ENCODE measurements at regions not wholly inside any gene's neighbourhood (a gene's known extent, or its start where the extent isn't known, plus 50 kb on each side); places are given as distances from the start of the nearest gene placed in this dataset.
"Not testable (repeated sequence)": the region's sequence is repeated elsewhere in the genome, so short reads cannot be mapped to it uniquely, and the experiment has no call there.

GRCh38 chr6:169093770-169094551 is 159.7 kb downstream of the THBS2 start:
- no peaks in the 10 kb centered on the region for H3K27me3 ChIP-seq (ENCODE audit: insufficient read depth, low read depth)
- H3K9ac ChIP-seq = no peak overlapping the region
- no peak for TF ChIP-seq CTCF (conservative IDR thresholded peaks at IDR 0.05; ENCODE audit: low read depth, low read length)
- H3K36me3 ChIP-seq (ENCODE audit: insufficient read depth) = no peaks in the 10 kb centered on the region
- no peak overlapping the region for H2AFZ ChIP-seq (ENCODE audit: low read depth)
- no peaks in the 10 kb centered on the region for H3K4me1 ChIP-seq (ENCODE audit: low read depth, poor library complexity, severe bottlenecking)
- no peak overlapping the region for H3K27ac ChIP-seq
- no peaks in the 10 kb centered on the region for H4K20me1 ChIP-seq (ENCODE audit: insufficient read depth)
- H3K4me2 ChIP-seq = no peak overlapping the region
- no peaks in the 10 kb centered on the region for H3K79me2 ChIP-seq (ENCODE audit: insufficient read depth, low read depth)
- H3K4me3 ChIP-seq (IDR thresholded peaks at IDR 0.05; ENCODE audit: insufficient read depth, low read depth, low read length) = no peak overlapping the region

GRCh38 chr6:169093066-169093723 is 160.5 kb downstream of the THBS2 start:
- no peaks in the 10 kb centered on the region for H3K4me1 ChIP-seq (ENCODE audit: low read depth, poor library complexity, severe bottlenecking)
- TF ChIP-seq CTCF (conservative IDR thresholded peaks at IDR 0.05; ENCODE audit: low read depth, low read length) = no peak
- no peaks in the 10 kb centered on the region for H3K36me3 ChIP-seq (ENCODE audit: insufficient read depth)
- no peaks in the 10 kb centered on the region for H3K79me2 ChIP-seq (ENCODE audit: insufficient read depth, low read depth)
- H3K4me3 ChIP-seq (IDR thresholded peaks at IDR 0.05; ENCODE audit: insufficient read depth, low read depth, low read length) = no peak overlapping the region
- H3K27ac ChIP-seq = no peak overlapping the region
- no peak overlapping the region for H3K4me2 ChIP-seq
- H3K27me3 ChIP-seq (ENCODE audit: insufficient read depth, low read depth) = no peaks in the 10 kb centered on the region
- no peaks in the 10 kb centered on the region for H4K20me1 ChIP-seq (ENCODE audit: insufficient read depth)
- H3K9ac ChIP-seq = no peak overlapping the region
- no peak overlapping the region for H2AFZ ChIP-seq (ENCODE audit: low read depth)

- H3K4me2 ChIP-seq = no peak overlapping the region
- H3K27ac ChIP-seq = no peak overlapping the region
- no peaks in the 10 kb centered on the region for H4K20me1 ChIP-seq (ENCODE audit: insufficient read depth)
- no peaks in the 10 kb centered on the region for H3K27me3 ChIP-seq (ENCODE audit: insufficient read depth, low read depth)
- H3K4me3 ChIP-seq (IDR thresholded peaks at IDR 0.05; ENCODE audit: insufficient read depth, low read depth, low read length) = no peak overlapping the region
- no peak overlapping the region for H2AFZ ChIP-seq (ENCODE audit: low read depth)
- no peaks in the 10 kb centered on the region for H3K4me1 ChIP-seq (ENCODE audit: low read depth, poor library complexity, severe bottlenecking)
- no peaks in the 10 kb centered on the region for H3K36me3 ChIP-seq (ENCODE audit: insufficient read depth)
- TF ChIP-seq CTCF (conservative IDR thresholded peaks at IDR 0.05; ENCODE audit: low read depth, low read length) = no peak
- no peak overlapping the region for H3K9ac ChIP-seq
- H3K79me2 ChIP-seq (ENCODE audit: insufficient read depth, low read depth) = no peaks in the 10 kb centered on the region
Measured at GRCh38 chr6:169092375-169092774, 161.3 kb downstream of the THBS2 start.

GRCh38 chr6:169090514-169091127 is 163.0 kb downstream of the THBS2 start:
- H3K27ac ChIP-seq; H3K4me3 ChIP-seq (IDR thresholded peaks at IDR 0.05; ENCODE audit: insufficient read depth, low read depth, low read length); H3K9ac ChIP-seq; H4K20me1 ChIP-seq (ENCODE audit: insufficient read depth); H3K27me3 ChIP-seq (ENCODE audit: insufficient read depth, low read depth); H2AFZ ChIP-seq (ENCODE audit: low read depth); H3K4me1 ChIP-seq (ENCODE audit: low read depth, poor library complexity, severe bottlenecking); H3K36me3 ChIP-seq (ENCODE audit: insufficient read depth); H3K4me2 ChIP-seq; H3K79me2 ChIP-seq (ENCODE audit: insufficient read depth, low read depth): not testable (repeated sequence)
